Smooth muscle cell (in vitro differentiated cells): ENCODE measurements at regions not wholly inside any gene's neighbourhood (a gene's known extent, or its start where the extent isn't known, plus 50 kb on each side); places are given as distances from the start of the nearest gene placed in this dataset.

ENCODE experiments used
- DNase-seq: peaks from one replicate; lab custom pipeline; 2025; ENCODE audit not compliant: unreplicated experiment; lab: John Stamatoyannopoulos, UW
- H2AFZ ChIP-seq: fragments of 200-600 bp; sonication (generic); 2 replicates; pipeline ENCODE4 v1.6.0; 2016; ENCODE audit warnings: antibody characterized with exemption, low read depth, mild to moderate bottlenecking
- H3F3A ChIP-seq: fragments of 200-600 bp; sonication (generic); 2 replicates; pipeline ENCODE4 v1.6.0; 2017; ENCODE audit warnings: antibody characterized with exemption, low read depth
- H3K27ac ChIP-seq: fragments of 200-600 bp; sonication (generic); 2 replicates; pipeline ENCODE4 v1.5.1; 2016; ENCODE audit warnings: low read depth, mild to moderate bottlenecking
- H3K27me3 ChIP-seq: fragments of 200-600 bp; sonication (generic); 2 replicates; pipeline ENCODE4 v1.6.1; 2016; ENCODE audit warnings: low read depth, mild to moderate bottlenecking
- H3K36me3 ChIP-seq: fragments of 200-600 bp; sonication (generic); 2 replicates; pipeline ENCODE4 v1.5.1; 2016; ENCODE audit warnings: low read depth
- H3K4me1 ChIP-seq: fragments of 200-600 bp; sonication (generic); 2 replicates; pipeline ENCODE4 v1.5.1; 2016; ENCODE audit warnings: low read depth
- H3K4me2 ChIP-seq: fragments of 200-600 bp; sonication (generic); 2 replicates; pipeline ENCODE4 v1.6.0; 2016; ENCODE audit warnings: mild to moderate bottlenecking
- H3K4me3 ChIP-seq: fragments of 200-600 bp; sonication (generic); 2 replicates; pipeline ENCODE4 v1.5.1; 2016; ENCODE audit warnings: mild to moderate bottlenecking
- H3K79me2 ChIP-seq: fragments of 200-600 bp; sonication (generic); 2 replicates; pipeline ENCODE4 v1.6.0; 2016; ENCODE audit warnings: low read depth, mild to moderate bottlenecking
- H3K9ac ChIP-seq: fragments of 200-600 bp; sonication (generic); 2 replicates; pipeline ENCODE4 v1.6.0; 2016; ENCODE audit warnings: low read depth
- H3K9me3 ChIP-seq: fragments of 200-600 bp; sonication (generic); replicated peaks from 2 replicates; pipeline ENCODE4 v1.5.1; 2016; ENCODE audit warnings: low read depth
- H4K20me1 ChIP-seq: fragments of 200-600 bp; sonication (generic); 2 replicates; pipeline ENCODE4 v1.6.0; 2016; ENCODE audit warnings: low read depth
- WGBS: methylation state at CpG from one replicate; pipeline ENCODE4 v1.1.7; 2016; ENCODE audit warnings: low lambda C conversion rate; 5-methylcytosine and 5-hydroxymethylcytosine counted together
- TF ChIP-seq, protein P1 (sequence below): fragments of 200-600 bp; sonication (generic); IDR thresholded peaks from 2 replicates; pipeline ENCODE4 v1.5.1; 2017; ENCODE audit warnings: borderline replicate concordance, mild to moderate bottlenecking, antibody characterized with exemption; ENCODE audit not compliant: insufficient read depth, poor library complexity, severe bottlenecking

DNA sequence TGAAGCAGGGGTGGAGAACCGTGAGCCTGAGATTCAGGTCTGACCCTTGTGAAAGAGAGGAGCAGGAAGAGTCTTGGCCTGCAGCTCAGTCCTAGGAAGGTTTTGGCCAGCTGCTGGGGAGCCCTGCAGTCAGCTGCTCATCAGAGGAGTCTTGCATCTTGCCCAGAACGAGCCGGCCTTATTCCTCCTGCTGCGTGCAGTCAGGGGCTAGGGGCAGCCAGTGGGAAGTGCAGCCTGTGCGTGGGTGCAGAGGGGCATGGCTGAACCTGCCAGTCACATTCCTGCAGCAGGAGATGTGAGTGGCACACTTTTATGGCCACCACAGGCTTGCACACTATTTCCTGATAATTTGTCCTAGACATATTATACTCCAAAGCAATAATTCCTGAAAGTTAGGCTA lies 278.7 kb downstream of the NPR3 start:
- H2AFZ ChIP-seq = no peak overlapping the region
- WGBS = 87% methylated on average over 5 of the region's 5 CpGs
- no peak overlapping the region for H3K9ac ChIP-seq
- H3K9me3 ChIP-seq = no peaks in the 10 kb centered on the region
- no peak for DNase-seq
- H3K27ac ChIP-seq = no peak overlapping the region
- H3K4me3 ChIP-seq = no peak overlapping the region
- H3K4me2 ChIP-seq = no peak overlapping the region
- no peaks in the 10 kb centered on the region for H4K20me1 ChIP-seq
- H3K4me1 ChIP-seq = no peaks in the 10 kb centered on the region
- H3K27me3 ChIP-seq = no peaks in the 10 kb centered on the region
- H3K79me2 ChIP-seq = no peaks in the 10 kb centered on the region
- no peaks in the 10 kb centered on the region for H3K36me3 ChIP-seq
- H3F3A ChIP-seq = no peaks in the 10 kb centered on the region
- TF ChIP-seq, protein P1, sequence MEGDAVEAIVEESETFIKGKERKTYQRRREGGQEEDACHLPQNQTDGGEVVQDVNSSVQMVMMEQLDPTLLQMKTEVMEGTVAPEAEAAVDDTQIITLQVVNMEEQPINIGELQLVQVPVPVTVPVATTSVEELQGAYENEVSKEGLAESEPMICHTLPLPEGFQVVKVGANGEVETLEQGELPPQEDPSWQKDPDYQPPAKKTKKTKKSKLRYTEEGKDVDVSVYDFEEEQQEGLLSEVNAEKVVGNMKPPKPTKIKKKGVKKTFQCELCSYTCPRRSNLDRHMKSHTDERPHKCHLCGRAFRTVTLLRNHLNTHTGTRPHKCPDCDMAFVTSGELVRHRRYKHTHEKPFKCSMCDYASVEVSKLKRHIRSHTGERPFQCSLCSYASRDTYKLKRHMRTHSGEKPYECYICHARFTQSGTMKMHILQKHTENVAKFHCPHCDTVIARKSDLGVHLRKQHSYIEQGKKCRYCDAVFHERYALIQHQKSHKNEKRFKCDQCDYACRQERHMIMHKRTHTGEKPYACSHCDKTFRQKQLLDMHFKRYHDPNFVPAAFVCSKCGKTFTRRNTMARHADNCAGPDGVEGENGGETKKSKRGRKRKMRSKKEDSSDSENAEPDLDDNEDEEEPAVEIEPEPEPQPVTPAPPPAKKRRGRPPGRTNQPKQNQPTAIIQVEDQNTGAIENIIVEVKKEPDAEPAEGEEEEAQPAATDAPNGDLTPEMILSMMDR = no peak

- H3K27me3 ChIP-seq = no peaks in the 10 kb centered on the region
- H3F3A ChIP-seq = no peaks in the 10 kb centered on the region
- no peaks in the 10 kb centered on the region for H4K20me1 ChIP-seq
- 89% methylated on average over 13 of the region's 13 CpGs for WGBS
- DNase-seq = no peak
- no peak overlapping the region for H3K4me3 ChIP-seq
- no peak overlapping the region for H3K9ac ChIP-seq
- no peak overlapping the region for H3K27ac ChIP-seq
- peak overlapping the region; percentile 55 for H2AFZ ChIP-seq
- TF ChIP-seq, protein P1 = no peak
- no peak overlapping the region for H3K4me2 ChIP-seq
- H3K4me1 ChIP-seq = no peaks in the 10 kb centered on the region
- no peaks in the 10 kb centered on the region for H3K79me2 ChIP-seq
- no peaks in the 10 kb centered on the region for H3K9me3 ChIP-seq
- no peaks in the 10 kb centered on the region for H3K36me3 ChIP-seq
Observed at GRCh38 chr5:32990593-32991420, 279.7 kb downstream of the NPR3 start.

DNA sequence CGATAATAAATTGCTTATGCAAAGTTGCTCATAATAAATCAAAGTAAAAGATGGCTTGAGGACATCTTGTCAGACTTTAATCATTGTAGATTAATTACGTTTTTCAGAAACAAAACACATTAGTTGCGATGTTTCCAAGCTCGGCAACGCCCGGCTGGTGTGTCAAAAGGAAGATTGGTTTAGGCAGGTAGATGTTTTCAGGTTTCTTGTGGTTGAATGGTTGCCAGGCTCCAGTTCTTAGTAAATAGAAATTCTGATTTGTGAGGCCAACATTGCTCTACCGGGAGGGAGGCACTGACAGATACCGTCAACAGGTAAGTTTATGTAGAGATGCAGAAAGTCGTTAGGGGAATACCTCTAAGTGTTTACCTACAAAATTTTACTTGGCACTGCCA lies 280.3 kb downstream of the NPR3 start:
- Histone ChIP-seq H3K4me2 (no peak overlapping the region), H3K79me2 (no peaks in the 10 kb centered on the region), H2AFZ (no peak overlapping the region), H3F3A (no peaks in the 10 kb centered on the region), H3K4me3 (no peak overlapping the region), H3K4me1 (no peaks in the 10 kb centered on the region), H3K27me3 (no peaks in the 10 kb centered on the region), H3K9ac (no peak overlapping the region), H3K27ac (no peak overlapping the region), H3K36me3 (no peaks in the 10 kb centered on the region), H3K9me3 (no peaks in the 10 kb centered on the region), H4K20me1 (no peaks in the 10 kb centered on the region)
- TF ChIP-seq, protein P1 = no peak
- 87% methylated on average over 9 of the region's 9 CpGs for WGBS
- DNase-seq = no peak

- 92% methylated on average over 1 of the region's 1 CpG for whole genome bisulfite sequencing
- Histone ChIP-seq H3K27ac (no peak overlapping the region), H3K27me3 (no peaks in the 10 kb centered on the region), H3K79me2 (no peaks in the 10 kb centered on the region), H4K20me1 (no peaks in the 10 kb centered on the region), H2AFZ (no peak overlapping the region), H3K9ac (no peak overlapping the region), H3K36me3 (no peaks in the 10 kb centered on the region), H3K4me2 (no peak overlapping the region), H3K4me1 (no peaks in the 10 kb centered on the region), H3K4me3 (no peak overlapping the region), H3K9me3 (no peaks in the 10 kb centered on the region), H3F3A (no peaks in the 10 kb centered on the region)
- TF ChIP-seq, protein P1 = no peak
- no peak for DNase-seq
Observed at GRCh38 chr5:32996336-32996735, 285.2 kb downstream of the NPR3 start.
